ENCODE measurements at regions not wholly inside any gene's neighbourhood (a gene's known extent, or its start where the extent isn't known, plus 50 kb on each side); places are given as distances from the start of the nearest gene placed in this dataset.

GRCh38 chr4:14528918-14529317 lies 473.4 kb upstream of the CPEB2 start:
- TF ChIP-seq CTCF (IDR thresholded peaks at IDR 0.05; ENCODE audit: low read length) (no peak), EZH2 (optimal IDR thresholded peaks at IDR 0.05; ENCODE audit: low read depth, low read length) (no peak), EZH2phosphoT487 (IDR thresholded peaks at IDR 0.05; ENCODE audit: low read length) (no peak)

Data from MM.1S (cell line).